Immature natural killer cell (primary cell): ENCODE measurements at regions not wholly inside any gene's neighbourhood (a gene's known extent, or its start where the extent isn't known, plus 50 kb on each side); places are given as distances from the start of the nearest gene placed in this dataset.

Source experiments
- DNase-seq, 3 donors: peaks; one replicate each; pipeline ENCODE4 v3.0.0; 2022; ENCODE audit warnings: mixed read lengths in 1 of 3
- H3K27ac Mint-ChIP-seq, 6 donors: one replicate each; pipeline ENCODE4 v1.8.0; 2020; ENCODE audit warnings: mixed read lengths in 6 of 6, mild to moderate bottlenecking in 5 of 6, inconsistent platforms in 4 of 6, moderate library complexity in 3 of 6
- H3K27me3 Mint-ChIP-seq, 3 donors: one replicate each; pipeline ENCODE4 v1.8.0; 2020 to 2021; ENCODE audit warnings: low read depth in 3 of 3, mild to moderate bottlenecking in 3 of 3, mixed read lengths in 3 of 3, moderate library complexity in 3 of 3, inconsistent platforms in 1 of 3
- H3K36me3 Mint-ChIP-seq, 3 donors: one replicate each; pipeline ENCODE4 v1.8.0; 2020; ENCODE audit warnings: mixed read lengths in 3 of 3, inconsistent platforms in 2 of 3, mild to moderate bottlenecking in 2 of 3
- H3K4me1 Mint-ChIP-seq, 2 donors: one replicate each; pipeline ENCODE4 v1.8.0; 2020; ENCODE audit warnings: inconsistent platforms in 2 of 2, mild to moderate bottlenecking in 2 of 2, mixed read lengths in 2 of 2, moderate library complexity in 1 of 2
- H3K4me3 Mint-ChIP-seq, 5 donors: one replicate each; pipeline ENCODE4 v1.8.0; 2020; ENCODE audit warnings: mild to moderate bottlenecking in 5 of 5, mixed read lengths in 5 of 5, inconsistent platforms in 3 of 5, moderate library complexity in 3 of 5
- H3K9me3 Mint-ChIP-seq, 6 donors: one replicate each; pipeline ENCODE4 v1.8.0; 2020; ENCODE audit warnings: mild to moderate bottlenecking in 6 of 6, mixed read lengths in 6 of 6, inconsistent platforms in 4 of 6, moderate library complexity in 3 of 6

GRCh38 chr7:21064698-21065648, 278.3 kb upstream of the SP8 start:
- DNase-seq, result no peak
- H3K9me3 Mint-ChIP-seq, result peaks cover 0 to 4% (median 0%) of the 10 kb centered on the region in 6 donors
- no peak overlapping the region for H3K4me3 Mint-ChIP-seq
- no peak overlapping the region for H3K27ac Mint-ChIP-seq
- no peaks in the 10 kb centered on the region for H3K4me1 Mint-ChIP-seq
- no peaks in the 10 kb centered on the region for H3K36me3 Mint-ChIP-seq
- peaks cover 0 to 2% (median 0%) of the 10 kb centered on the region in 3 donors for H3K27me3 Mint-ChIP-seq

- Mint-ChIP-seq H3K4me1 (no peaks in the 10 kb centered on the region), H3K9me3 (peaks cover 0 to 4% (median 0%) of the 10 kb centered on the region in 6 donors), H3K4me3 (no peak overlapping the region), H3K27ac (no peak overlapping the region), H3K27me3 (peaks cover 0 to 2% (median 0%) of the 10 kb centered on the region in 3 donors), H3K36me3 (no peaks in the 10 kb centered on the region)
- DNase-seq, result no peak
These were observed 279.5 kb upstream of the SP8 start for GRCh38 chr7:21066221-21066620.

GRCh38 chr7:21067216-21067615, 280.5 kb upstream of the SP8 start:
- no peak for DNase-seq
- Mint-ChIP-seq H3K4me3 (no peak overlapping the region), H3K27me3 (peaks cover 0 to 2% (median 0%) of the 10 kb centered on the region in 3 donors), H3K4me1 (no peaks in the 10 kb centered on the region), H3K27ac (no peak overlapping the region), H3K9me3 (peaks cover 0 to 4% (median 0%) of the 10 kb centered on the region in 6 donors), H3K36me3 (no peaks in the 10 kb centered on the region)

GRCh38 chr7:21070571-21071090, 283.9 kb upstream of the SP8 start:
- Mint-ChIP-seq H3K9me3 (peaks cover 0 to 2% (median 0%) of the 10 kb centered on the region in 6 donors), H3K4me3 (no peak overlapping the region)

GRCh38 chr7:21071561-21072501, 285.1 kb upstream of the SP8 start:
- H3K4me3 Mint-ChIP-seq, result no peak overlapping the region
- no peaks in the 10 kb centered on the region for H3K4me1 Mint-ChIP-seq
- no peak overlapping the region for H3K27ac Mint-ChIP-seq
- H3K36me3 Mint-ChIP-seq, result no peaks in the 10 kb centered on the region
- DNase-seq, result no peak
- H3K9me3 Mint-ChIP-seq, result peaks cover 0 to 2% (median 0%) of the 10 kb centered on the region in 6 donors
- peaks cover 0 to 2% (median 2%) of the 10 kb centered on the region in 3 donors for H3K27me3 Mint-ChIP-seq

More at GRCh38 chr7:21070571-21071090, 283.9 kb upstream of the SP8 start:
- H3K27me3 Mint-ChIP-seq, result peaks cover 0 to 2% (median 2%) of the 10 kb centered on the region in 3 donors
- H3K27ac Mint-ChIP-seq, result no peak overlapping the region
- no peak for DNase-seq
- H3K36me3 Mint-ChIP-seq, result no peaks in the 10 kb centered on the region
- no peaks in the 10 kb centered on the region for H3K4me1 Mint-ChIP-seq

- peaks cover 0 to 2% (median 0%) of the 10 kb centered on the region in 3 donors for H3K27me3 Mint-ChIP-seq
- no peak for DNase-seq
- no peak overlapping the region for H3K27ac Mint-ChIP-seq
- no peaks in the 10 kb centered on the region for H3K9me3 Mint-ChIP-seq
- H3K36me3 Mint-ChIP-seq, result no peaks in the 10 kb centered on the region
- H3K4me3 Mint-ChIP-seq, result no peak overlapping the region
- H3K4me1 Mint-ChIP-seq, result no peaks in the 10 kb centered on the region
These were observed 289.4 kb upstream of the SP8 start for GRCh38 chr7:21076054-21076453.

- H3K27me3 Mint-ChIP-seq, result peaks cover 0 to 2% (median 0%) of the 10 kb centered on the region in 3 donors
- no peak overlapping the region for H3K4me3 Mint-ChIP-seq
- no peak for DNase-seq
- no peak overlapping the region for H3K27ac Mint-ChIP-seq
- H3K4me1 Mint-ChIP-seq, result no peaks in the 10 kb centered on the region
- no peaks in the 10 kb centered on the region for H3K36me3 Mint-ChIP-seq
- no peaks in the 10 kb centered on the region for H3K9me3 Mint-ChIP-seq
These were observed 289.9 kb upstream of the SP8 start for GRCh38 chr7:21076574-21076973.

- DNase-seq, result no peak
- Mint-ChIP-seq H3K4me1 (no peaks in the 10 kb centered on the region), H3K27me3 (peaks cover 0 to 2% (median 0%) of the 10 kb centered on the region in 3 donors), H3K9me3 (no peaks in the 10 kb centered on the region), H3K27ac (no peak overlapping the region), H3K4me3 (no peak overlapping the region), H3K36me3 (no peaks in the 10 kb centered on the region)
These were observed 290.9 kb upstream of the SP8 start for GRCh38 chr7:21077602-21078001.

GRCh38 chr7:21084286-21084685, 297.6 kb upstream of the SP8 start:
- peaks cover 0 to 2% (median 0%) of the 10 kb centered on the region in 6 donors for H3K9me3 Mint-ChIP-seq
- H3K27me3 Mint-ChIP-seq, result peaks cover 0 to 4% (median 0%) of the 10 kb centered on the region in 3 donors
- no peak overlapping the region for H3K27ac Mint-ChIP-seq
- no peak overlapping the region for H3K4me3 Mint-ChIP-seq
- no peaks in the 10 kb centered on the region for H3K36me3 Mint-ChIP-seq
- DNase-seq, result no peak
- no peaks in the 10 kb centered on the region for H3K4me1 Mint-ChIP-seq

GRCh38 chr7:21086688-21087087, 300.0 kb upstream of the SP8 start:
- Mint-ChIP-seq H3K36me3 (no peaks in the 10 kb centered on the region), H3K4me3 (no peak overlapping the region), H3K4me1 (no peaks in the 10 kb centered on the region), H3K27me3 (peaks cover 0 to 4% (median under 1%) of the 10 kb centered on the region in 3 donors), H3K27ac (no peak overlapping the region), H3K9me3 (peaks cover 0 to 4% (median 0%) of the 10 kb centered on the region in 6 donors)
- no peak for DNase-seq

GRCh38 chr7:21089653-21090052, 303.0 kb upstream of the SP8 start:
- no peak for DNase-seq
- Mint-ChIP-seq H3K9me3 (peaks cover 0 to 6% (median 0%) of the 10 kb centered on the region in 6 donors), H3K4me3 (no peak overlapping the region), H3K27ac (no peak overlapping the region), H3K27me3 (peaks cover 0 to 4% (median 1%) of the 10 kb centered on the region in 3 donors), H3K4me1 (no peaks in the 10 kb centered on the region), H3K36me3 (no peaks in the 10 kb centered on the region)

GRCh38 chr7:21092766-21093702, 306.3 kb upstream of the SP8 start:
- peaks cover 0 to 3% (median 1%) of the 10 kb centered on the region in 3 donors for H3K27me3 Mint-ChIP-seq
- H3K27ac Mint-ChIP-seq, result no peak overlapping the region
- no peaks in the 10 kb centered on the region for H3K36me3 Mint-ChIP-seq

GRCh38 chr7:21094589-21094988, 307.9 kb upstream of the SP8 start:
- peaks cover 0 to 6% (median 0%) of the 10 kb centered on the region in 6 donors for H3K9me3 Mint-ChIP-seq
- peaks cover 0 to 1% (median 0%) of the 10 kb centered on the region in 3 donors for H3K27me3 Mint-ChIP-seq
- H3K4me3 Mint-ChIP-seq, result no peak overlapping the region
- H3K27ac Mint-ChIP-seq, result no peak overlapping the region
- H3K4me1 Mint-ChIP-seq, result no peaks in the 10 kb centered on the region
- DNase-seq, result no peak
- H3K36me3 Mint-ChIP-seq, result no peaks in the 10 kb centered on the region

More at GRCh38 chr7:21092766-21093702, 306.3 kb upstream of the SP8 start:
- no peak for DNase-seq
- Mint-ChIP-seq H3K9me3 (peaks cover 0 to 6% (median under 1%) of the 10 kb centered on the region in 6 donors), H3K4me1 (no peaks in the 10 kb centered on the region), H3K4me3 (no peak overlapping the region)
